H1 (cell line): ENCODE measurements at regions not wholly inside any gene's neighbourhood (a gene's known extent, or its start where the extent isn't known, plus 50 kb on each side); places are given as distances from the start of the nearest gene placed in this dataset.

Source experiments
- CBX5 ChIP-seq: fragments of 300-800, 300-1000 bp; sonication (generic); IDR thresholded peaks from 2 replicates; pipeline ENCODE4 v1.7.1; 2016; ENCODE audit warnings: antibody characterized with exemption, low read length, low read depth
- CEBPB ChIP-seq: IDR thresholded peaks from 2 replicates; pipeline ENCODE4 v1.6.1; 2012; ENCODE audit warnings: low read depth, low read length
- KDM5A ChIP-seq: fragments of 200-600 bp; IDR thresholded peaks from 2 replicates; pipeline ENCODE4 v1.7.1; 2012; ENCODE audit warnings: mild to moderate bottlenecking, low read length, inconsistent platforms, mixed read lengths
- TF ChIP-seq, protein P1 (sequence below): IDR thresholded peaks from 2 replicates; pipeline ENCODE4 v1.6.1; 2011; ENCODE audit warnings: low read depth, mild to moderate bottlenecking, low read length; ENCODE audit not compliant: insufficient read depth

DNA sequence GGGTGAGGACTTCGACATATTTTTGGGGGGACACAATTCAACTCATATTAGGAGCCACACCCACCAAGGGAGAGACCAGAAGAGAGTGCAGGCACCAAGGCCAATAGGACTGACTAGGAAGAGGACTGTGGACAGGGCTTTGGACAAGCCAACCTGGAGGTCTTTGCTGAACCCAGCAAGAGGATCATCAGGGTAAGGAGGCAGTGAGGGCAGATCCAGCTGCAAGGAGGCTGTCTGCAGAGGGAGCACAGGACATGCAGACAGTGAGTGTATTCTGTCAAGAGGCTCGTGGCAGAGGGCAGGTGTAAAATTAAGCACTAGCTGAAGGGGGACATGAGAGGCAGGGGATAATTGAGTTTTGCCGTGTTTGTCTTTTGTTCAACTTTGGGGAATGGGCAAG is 83.4 kb upstream of the MGMT start (continued):
- TF ChIP-seq KDM5A (no peak), CBX5 (no peak), CEBPB (no peak)
- TF ChIP-seq, protein P1, sequence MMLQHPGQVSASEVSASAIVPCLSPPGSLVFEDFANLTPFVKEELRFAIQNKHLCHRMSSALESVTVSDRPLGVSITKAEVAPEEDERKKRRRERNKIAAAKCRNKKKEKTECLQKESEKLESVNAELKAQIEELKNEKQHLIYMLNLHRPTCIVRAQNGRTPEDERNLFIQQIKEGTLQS, result no peak
- TF ChIP-seq, all 59 proteins: peak for 0
